HG02981 (cell line): ENCODE measurements at regions not wholly inside any gene's neighbourhood (a gene's known extent, or its start where the extent isn't known, plus 50 kb on each side); places are given as distances from the start of the nearest gene placed in this dataset.
"Not testable (repeated sequence)": the region's sequence is repeated elsewhere in the genome, so short reads cannot be mapped to it uniquely, and the experiment has no call there.

ENCODE experiments used
- ATAC-seq: cut with Tn5 transposase; IDR thresholded peaks from one replicate; pipeline ENCODE4 v1.9.1; 2021; ENCODE audit warnings: mild to moderate bottlenecking, moderate library complexity; ENCODE audit not compliant: unreplicated experiment

GRCh38 chr3:194938845-194939531 lies 253.3 kb downstream of the FAM43A start:
- ATAC-seq, result no peak

GRCh38 chr3:194939532-194939909 lies 253.8 kb downstream of the FAM43A start:
- no peak for ATAC-seq

GRCh38 chr3:194939949-194940770 lies 254.5 kb downstream of the FAM43A start:
- no peak for ATAC-seq

- no peak for ATAC-seq
These were observed 255.8 kb downstream of the FAM43A start for GRCh38 chr3:194941360-194941955.

- ATAC-seq, result no peak
These were observed 256.4 kb downstream of the FAM43A start for GRCh38 chr3:194941956-194942511.

- no peak for ATAC-seq
These were observed 258.8 kb downstream of the FAM43A start for GRCh38 chr3:194944526-194944925.

- no peak for ATAC-seq
These were observed 259.8 kb downstream of the FAM43A start for GRCh38 chr3:194945508-194945907.

- ATAC-seq, result no peak
These were observed 260.4 kb downstream of the FAM43A start for GRCh38 chr3:194946091-194946490.

- no peak for ATAC-seq
These were observed 263.9 kb downstream of the FAM43A start for GRCh38 chr3:194949592-194949991.

- ATAC-seq, result no peak
These were observed 265.4 kb downstream of the FAM43A start for GRCh38 chr3:194950906-194951628.

- ATAC-seq, result not testable (repeated sequence)
These were observed 265.9 kb downstream of the FAM43A start for GRCh38 chr3:194951629-194951920.

GRCh38 chr3:194951931-194952582 lies 266.4 kb downstream of the FAM43A start:
- no peak for ATAC-seq

- no peak for ATAC-seq
These were observed 267.2 kb downstream of the FAM43A start for GRCh38 chr3:194952841-194953241.

GRCh38 chr3:194953291-194953690 lies 267.6 kb downstream of the FAM43A start:
- ATAC-seq, result no peak

GRCh38 chr3:194955546-194955945 lies 269.9 kb downstream of the FAM43A start:
- ATAC-seq, result no peak

GRCh38 chr3:194955979-194956696 lies 270.5 kb downstream of the FAM43A start:
- no peak for ATAC-seq

- no peak for ATAC-seq
These were observed 271.2 kb downstream of the FAM43A start for GRCh38 chr3:194956697-194957396.

- ATAC-seq, result no peak
These were observed 272.1 kb downstream of the FAM43A start for GRCh38 chr3:194957743-194958240.

GRCh38 chr3:194959217-194959616 lies 273.5 kb downstream of the FAM43A start:
- no peak for ATAC-seq
